ENCODE measurements at regions not wholly inside any gene's neighbourhood (a gene's known extent, or its start where the extent isn't known, plus 50 kb on each side); places are given as distances from the start of the nearest gene placed in this dataset.

GRCh38 chr2:2530334-2530733, 199.3 kb upstream of the MYT1L start:
- no peak for TF ChIP-seq CTCF (IDR thresholded peaks at IDR 0.05)
- TF ChIP-seq EZH2 (IDR thresholded peaks at IDR 0.05), result no peak
